CD4-positive, alpha-beta T cell treated with Interleukin-17A for 4 hours (primary cell): ENCODE measurements at regions not wholly inside any gene's neighbourhood (a gene's known extent, or its start where the extent isn't known, plus 50 kb on each side); places are given as distances from the start of the nearest gene placed in this dataset.
"Not testable (repeated sequence)": the region's sequence is repeated elsewhere in the genome, so short reads cannot be mapped to it uniquely, and the experiment has no call there.

Source experiments
- DNase-seq: peaks from one replicate; pipeline ENCODE4 v3.0.0-alpha.2; 2020; ENCODE audit warnings: mixed read lengths

DNA sequence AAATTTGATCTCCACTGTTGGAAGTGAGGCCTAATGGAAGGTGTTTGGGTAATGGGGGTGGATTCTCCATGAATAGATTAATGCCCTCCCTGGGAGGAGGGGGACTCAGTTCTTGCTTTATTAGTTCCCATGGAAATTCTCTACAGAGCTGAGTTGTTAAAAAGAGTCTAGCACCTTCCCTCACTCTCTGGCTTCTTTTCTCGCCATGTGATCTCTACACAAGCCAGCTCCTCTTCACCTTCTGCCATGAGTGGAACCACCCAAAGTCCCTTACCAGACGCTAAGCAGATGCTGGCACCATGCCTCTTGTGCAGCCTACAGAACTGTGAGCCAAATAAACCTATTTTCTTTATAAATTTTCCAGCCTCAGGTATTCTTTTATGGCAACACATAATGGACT lies 465.8 kb upstream of the ANO5 start:
- no peak for DNase-seq

DNA sequence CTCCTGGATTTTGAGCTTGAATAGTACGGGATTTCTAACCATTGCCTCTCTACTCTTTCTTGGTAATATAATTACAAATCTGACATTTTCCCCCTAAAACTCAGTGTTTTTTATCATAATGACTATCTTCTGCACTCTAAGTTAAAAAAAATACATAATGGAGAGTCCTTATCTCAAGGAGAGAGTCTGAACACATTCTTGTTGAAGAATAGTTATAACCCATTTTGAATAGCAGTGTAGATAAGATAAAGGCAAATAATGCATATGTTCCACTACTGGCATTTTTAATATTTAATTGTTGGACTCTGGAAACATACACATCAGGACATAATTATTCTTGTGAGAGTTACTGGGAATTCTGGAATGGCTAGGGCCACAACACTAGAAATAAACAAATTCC lies 456.5 kb upstream of the ANO5 start:
- DNase-seq: no peak

DNA sequence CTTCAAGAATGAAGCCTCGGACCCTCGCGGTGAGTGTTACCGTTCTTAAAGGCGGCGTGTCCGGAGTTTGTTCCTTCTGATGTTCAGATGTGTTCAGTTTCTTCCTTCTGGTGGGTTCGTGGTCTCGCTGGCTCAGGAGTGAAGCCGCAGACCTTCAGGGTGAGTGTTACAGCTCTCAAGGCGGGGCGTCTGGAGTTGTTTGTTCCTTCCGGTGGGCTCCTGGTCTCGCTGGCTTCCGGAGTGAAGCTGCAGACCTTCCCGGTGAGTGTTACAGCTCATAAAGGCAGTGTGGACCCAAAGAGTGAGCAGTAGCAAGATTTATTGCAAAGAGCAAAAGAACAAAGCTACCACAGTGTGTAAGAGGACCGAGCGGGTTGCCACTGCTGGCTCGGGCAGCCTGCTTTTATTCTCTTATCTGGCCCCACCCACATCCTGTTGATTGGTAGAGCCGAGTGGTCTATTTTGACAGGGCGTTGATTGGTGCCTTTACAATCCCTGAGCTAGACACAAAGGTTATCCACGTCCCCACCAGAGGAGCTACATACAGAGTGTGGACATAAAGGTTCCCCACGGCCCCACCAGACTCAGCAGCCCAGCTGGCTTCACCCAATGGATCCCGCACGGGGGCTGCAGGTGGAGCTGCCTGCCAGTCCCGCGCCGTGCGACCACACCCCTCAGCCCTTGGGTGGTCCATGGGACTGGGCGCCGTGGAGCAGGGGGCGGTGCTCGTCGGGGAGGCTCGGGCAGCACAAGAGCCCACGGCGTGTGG lies 440.2 kb upstream of the ANO5 start:
- peak; percentile 3 for DNase-seq

DNA sequence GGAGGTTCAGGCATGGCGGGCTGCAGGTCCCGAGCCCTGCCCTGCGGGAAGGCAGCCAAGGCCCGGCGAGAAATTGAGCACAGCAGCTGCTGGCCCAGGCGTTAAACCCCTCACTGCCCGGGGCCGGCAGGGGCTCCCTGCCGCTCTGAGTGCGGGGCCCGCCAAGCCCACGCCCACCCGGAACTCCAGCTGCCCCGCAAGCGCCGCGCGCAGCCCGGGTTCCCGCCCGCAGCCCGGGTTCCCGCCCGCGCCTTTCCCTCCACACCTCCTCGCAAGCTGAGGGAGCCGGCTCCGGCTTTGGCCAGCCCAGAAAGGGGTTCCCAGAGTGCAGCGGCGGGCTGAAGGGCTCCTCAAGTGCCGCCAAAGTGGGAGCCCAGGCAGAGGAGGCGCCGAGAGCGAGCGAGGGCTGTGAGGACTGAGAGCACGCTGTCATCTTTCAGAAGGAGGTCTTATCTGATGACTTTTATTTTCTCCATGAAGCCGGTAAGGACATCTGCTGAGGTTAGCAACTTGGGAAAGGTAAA lies 439.6 kb upstream of the ANO5 start:
- not testable (repeated sequence) for DNase-seq

DNA sequence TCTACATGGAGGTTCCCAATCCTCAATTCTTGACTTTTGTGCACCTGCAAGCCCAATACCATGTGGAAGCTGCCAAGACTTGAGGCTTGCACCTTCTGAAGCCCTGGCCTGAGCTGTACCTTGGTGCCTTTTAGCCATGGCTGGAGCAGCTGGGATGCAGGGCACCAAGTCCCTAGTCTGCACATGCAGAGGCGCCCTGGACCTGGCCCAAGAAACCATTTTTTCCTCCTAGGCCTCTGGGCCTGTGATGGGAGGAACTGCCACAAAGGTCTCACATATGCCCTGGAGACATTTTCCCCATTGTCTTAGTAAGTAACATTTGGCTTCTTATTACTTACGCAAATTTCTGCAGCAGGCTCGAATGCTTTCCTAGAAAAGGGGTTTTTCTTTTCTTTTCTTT lies 431.9 kb upstream of the ANO5 start:
- no peak for DNase-seq

DNA sequence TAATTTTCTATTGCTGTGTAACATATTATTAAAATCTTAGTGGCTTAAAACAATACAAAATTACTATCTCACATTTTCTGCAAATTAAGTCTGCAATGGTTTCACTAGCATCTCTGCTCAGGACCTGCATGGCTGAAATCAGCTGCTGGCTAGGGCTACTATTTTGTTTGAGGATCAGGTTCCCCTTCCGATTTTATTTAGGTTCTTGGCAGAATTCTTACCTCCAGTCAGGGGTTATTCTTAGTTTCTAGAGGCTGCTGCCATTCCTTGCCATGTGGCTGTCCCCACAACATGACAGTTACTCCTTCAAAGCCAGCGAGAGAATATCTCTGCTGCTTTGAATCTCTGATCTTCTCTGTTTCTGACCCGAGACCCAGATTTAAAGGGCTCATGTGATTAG lies 424.5 kb upstream of the ANO5 start:
- DNase-seq: no peak

DNA sequence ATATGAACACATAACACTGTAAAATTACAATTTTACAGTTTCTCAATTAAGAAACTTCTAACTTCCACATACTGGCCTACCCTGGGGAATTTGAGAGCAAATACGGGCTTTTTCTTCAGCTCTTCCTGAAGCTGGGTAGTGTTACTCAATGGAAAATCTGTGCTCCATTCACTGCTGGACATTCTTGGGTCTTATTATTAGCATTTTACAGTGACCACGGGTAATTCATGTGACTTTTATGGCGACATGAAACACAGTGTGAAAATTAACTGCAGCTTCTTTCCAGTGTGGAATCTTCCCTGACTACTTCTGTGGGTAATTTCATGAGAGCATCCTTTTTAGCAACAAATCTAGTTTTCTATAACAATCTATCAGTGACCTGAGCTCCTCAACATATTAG lies 423.7 kb upstream of the ANO5 start:
- DNase-seq: no peak

DNA sequence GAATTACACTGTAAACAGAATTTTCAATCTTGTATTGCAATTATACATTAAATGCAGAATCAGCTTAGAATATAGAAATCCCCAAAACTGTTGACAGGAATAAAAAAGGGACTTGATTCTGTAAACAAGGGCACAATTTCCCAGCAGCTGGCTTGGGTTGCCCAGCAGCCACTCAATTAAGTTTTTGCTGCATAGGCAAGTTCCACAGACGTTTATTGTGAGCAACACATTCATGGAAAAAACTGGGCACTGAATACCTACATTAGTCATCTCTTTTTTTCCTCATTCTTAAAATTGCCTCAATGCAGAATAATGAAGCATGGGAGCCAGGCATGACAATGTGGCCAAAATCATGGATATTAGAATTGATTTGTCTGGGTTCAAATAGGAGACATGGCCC lies 421.8 kb upstream of the ANO5 start:
- no peak for DNase-seq

DNA sequence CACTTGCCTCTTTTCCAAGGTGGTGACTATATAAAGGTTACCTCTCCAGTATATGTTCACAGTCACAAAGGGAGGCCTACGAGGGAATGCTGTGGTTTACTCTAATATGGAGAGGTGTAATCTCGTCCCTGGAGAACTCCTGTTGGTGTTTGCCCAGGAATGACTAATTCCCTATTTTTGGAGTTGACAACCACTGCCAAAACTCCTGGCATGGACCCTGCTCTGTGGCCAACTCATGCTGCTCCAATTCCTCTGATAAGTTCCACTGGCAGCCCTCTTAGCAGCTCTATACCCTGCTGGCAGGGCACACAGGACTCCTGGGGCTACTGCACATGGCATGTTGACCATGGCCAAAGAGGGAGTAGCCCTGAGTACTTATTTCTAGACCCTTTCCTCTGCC lies 418.7 kb upstream of the ANO5 start:
- no peak for DNase-seq

DNA sequence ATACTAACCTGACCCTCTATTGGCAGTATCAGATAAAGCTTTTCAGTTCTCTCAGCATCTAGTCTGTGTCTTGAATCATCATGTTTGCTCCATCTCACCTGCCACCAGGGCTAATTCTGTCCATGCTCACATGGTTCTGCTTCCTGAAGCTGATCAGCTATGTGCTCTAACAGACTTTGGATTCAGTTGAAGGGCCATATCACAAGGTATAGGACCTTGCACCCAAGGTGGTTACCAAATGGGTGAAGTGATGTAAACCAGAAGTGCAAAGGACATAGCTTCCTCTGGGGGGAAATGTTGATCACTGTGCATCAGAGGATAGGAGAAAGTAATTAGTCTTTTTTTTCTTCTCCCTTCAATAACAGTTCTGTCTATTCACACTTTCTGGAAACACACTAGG lies 417.0 kb upstream of the ANO5 start:
- DNase-seq: no peak

DNA sequence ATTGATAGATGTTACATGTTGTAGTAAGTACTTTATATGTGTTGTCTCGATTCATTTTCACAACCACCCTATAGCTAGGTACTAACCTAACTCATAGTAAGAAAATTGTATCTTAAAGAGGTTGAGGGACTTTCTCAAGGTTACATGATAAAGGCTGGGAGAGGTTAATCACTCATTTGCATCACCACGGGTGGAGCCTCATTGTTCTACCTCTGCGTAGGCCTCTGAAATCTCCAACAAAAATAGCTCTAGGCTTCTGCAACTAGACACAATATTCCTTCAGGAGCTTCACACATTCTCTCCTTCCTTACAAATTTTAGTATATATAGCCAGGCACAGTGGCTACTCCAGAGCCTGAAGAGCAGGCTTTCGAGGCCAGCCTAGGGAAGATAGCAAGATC lies 408.9 kb upstream of the ANO5 start:
- no peak for DNase-seq

DNA sequence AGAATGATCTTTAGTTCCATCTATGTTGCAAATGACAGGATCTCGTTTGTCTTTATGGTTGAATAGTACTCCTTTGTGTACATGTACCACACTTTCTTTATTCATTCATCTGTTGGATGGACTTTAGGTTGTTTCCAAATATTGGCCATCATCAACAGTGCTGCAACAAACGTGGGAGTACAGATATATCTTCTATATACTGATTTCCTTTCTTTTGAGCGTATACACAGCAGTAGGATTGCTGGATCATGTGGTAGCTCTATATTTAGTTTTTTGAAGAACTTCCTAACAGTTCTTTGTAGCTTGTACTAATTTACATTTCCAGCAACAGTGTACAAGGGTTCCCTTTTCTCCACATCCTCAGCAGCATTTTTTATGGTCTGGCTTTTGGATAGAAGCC lies 407.5 kb upstream of the ANO5 start:
- no peak for DNase-seq

DNA sequence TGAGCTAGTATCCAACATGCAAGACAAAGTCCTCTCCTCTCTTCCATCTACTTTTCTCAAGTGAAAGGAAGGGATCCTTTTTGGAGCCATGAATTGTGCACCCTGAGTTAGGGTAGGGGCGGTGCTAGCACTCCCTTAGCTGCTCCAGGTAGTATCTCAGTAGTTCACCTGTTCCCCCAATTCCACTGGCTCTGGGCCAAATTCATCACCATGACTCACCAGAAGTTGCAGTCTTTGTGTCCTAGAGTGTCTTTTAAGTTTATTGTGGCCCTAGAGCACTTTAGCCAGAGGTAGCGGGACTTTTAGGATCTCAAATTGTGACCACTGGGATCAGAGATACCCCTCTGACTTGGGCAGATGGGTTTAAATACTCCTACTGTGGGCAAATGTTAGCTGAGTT lies 398.6 kb upstream of the ANO5 start:
- no peak for DNase-seq

DNA sequence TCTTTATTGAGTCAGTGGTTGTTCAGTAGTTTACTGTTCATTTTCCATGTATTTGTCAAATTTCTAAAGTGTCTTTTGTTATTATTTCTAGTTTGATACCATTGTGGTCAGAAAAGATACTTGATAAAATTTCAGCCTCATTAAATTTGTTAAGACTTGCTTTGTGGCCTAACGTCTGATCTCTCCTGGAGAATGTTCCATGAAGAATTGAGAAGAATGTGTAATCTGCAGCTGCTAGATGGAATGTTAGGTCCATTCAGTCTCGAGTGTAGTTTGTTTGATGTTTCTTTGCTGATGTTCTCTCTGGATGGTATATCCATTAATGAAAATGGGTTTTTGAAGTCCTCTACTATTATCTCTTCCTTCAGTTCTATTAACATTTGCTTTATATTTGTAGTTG lies 394.7 kb upstream of the ANO5 start:
- no peak for DNase-seq

DNA sequence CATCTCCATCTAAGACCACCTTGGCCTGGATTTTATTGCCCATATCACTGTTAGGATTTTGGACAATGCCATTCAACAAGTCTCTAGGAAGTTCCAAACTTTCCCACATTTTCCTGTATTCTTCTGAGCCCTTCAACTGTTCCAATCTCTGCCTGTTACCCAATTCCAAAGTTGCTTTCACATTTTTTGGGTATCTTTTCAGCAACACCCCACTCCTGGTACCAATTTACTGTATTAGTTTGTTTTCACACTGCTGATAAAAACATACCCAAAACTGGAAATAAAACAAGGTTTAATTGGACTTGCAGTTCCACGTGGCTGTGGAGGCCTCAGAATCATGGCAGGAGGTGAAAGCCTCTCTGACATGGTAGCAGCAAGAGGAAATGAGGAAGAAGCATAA lies 388.4 kb upstream of the ANO5 start:
- not testable (repeated sequence) for DNase-seq

DNA sequence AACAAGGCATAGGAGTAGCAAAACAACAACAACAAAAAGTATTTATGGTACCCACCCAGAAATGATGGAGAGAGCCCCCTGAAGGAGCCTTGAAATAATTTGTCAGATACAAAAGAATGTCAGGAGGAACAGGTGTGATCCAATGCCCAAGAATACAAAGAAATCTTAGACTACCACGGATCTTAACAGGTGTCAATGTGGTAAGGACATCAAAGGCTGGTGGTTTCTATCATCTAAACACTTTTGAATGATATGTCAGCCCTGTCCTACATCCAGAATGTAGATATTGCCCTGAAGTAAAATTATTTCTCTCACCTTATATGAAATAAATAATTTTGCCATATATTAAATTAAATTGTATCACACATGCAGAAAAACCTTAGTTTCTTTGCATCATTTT lies 386.4 kb upstream of the ANO5 start:
- DNase-seq: no peak

DNA sequence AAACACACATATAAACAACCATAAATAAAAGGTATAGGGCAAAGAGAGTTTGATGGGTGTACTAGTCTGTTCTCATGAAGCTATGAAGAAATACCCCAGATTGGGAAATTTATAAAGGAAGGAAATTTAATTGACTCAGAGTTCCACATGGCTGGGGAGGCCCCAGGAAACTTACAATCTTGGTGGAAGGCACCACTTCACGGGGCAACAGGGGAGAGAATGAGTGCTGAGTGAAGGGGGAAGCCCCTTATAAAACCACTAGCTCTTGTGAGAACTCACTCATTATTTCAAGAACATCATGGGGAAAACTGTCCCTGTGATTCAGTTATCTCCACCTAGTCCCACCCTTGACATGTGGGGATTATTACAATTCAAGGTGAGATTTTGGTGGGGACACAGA lies 385.9 kb upstream of the ANO5 start:
- no peak for DNase-seq

DNA sequence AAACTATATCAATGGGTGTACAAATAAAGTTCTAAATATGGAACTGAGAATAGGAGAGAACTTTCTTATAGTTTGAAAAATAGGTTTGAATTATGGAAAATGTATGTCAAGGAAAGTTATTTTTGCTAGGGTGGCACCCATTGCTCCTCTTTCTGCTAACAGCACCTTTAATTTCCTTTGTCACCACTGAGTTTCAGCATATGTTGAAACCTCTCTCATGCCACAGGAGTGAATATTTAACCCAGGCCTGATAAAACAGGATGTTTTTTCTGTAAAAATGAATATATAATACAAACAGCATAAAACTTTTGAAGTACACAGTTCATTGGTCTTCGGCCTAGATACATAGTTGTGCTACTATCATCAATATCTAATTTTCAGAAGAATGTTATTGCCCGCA lies 385.5 kb upstream of the ANO5 start:
- DNase-seq: no peak

DNA sequence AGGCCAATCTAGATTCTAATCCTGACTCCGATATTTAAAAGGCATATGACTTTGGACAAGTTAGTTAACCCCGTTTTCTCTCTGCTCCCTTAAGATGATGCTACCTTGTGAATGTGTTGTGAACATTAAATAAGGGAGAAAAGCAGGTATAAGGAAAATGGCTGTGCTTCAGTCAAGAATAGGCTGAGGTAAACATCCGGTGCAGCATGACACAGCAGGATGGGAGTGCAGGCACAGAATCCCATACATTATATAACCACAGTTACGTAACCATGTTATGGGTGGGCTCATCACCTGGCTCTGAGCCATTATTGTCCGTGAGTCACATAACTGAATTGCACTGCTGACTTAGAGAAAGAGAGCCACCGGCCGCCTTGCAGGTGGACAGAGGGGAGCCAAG lies 382.2 kb upstream of the ANO5 start:
- DNase-seq: no peak

DNA sequence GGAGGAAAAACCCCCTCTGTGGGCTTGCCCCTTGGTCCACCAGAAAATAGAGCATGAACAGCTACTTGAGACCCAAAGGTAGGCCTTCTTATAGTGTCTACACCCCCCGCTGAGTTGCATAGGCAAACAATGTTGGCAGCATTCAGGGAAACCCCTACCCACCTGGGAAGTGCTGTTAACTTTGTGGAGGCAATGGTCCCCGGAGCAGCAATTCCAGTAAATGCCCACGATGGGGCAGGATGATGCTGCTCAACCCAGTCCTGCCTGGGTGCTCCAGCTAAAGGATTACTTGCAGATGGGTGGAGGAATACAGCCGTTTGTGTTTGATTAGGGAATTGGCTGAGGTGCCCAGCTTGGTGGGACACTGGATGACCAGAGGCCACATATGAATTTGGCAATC lies 381.3 kb upstream of the ANO5 start:
- no peak for DNase-seq

DNA sequence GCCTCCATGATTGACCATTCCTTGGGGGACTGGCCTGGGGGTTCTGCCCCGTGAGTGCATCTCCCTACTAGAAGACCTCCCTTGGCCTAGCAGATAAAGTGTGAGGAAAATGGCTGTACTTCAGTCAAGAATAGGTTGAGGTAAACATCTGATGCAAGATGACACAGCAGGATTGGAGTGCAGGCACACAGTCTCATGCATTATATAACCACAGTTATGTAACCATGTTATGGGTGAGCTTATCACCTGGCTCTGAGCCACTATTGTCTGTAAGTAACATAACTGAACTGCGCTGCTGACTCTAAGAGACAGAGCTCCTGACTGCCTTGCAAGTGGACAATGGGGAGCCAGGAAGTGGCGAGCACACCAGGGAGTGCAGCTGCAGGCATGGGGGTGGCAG lies 378.7 kb upstream of the ANO5 start:
- no peak for DNase-seq

DNA sequence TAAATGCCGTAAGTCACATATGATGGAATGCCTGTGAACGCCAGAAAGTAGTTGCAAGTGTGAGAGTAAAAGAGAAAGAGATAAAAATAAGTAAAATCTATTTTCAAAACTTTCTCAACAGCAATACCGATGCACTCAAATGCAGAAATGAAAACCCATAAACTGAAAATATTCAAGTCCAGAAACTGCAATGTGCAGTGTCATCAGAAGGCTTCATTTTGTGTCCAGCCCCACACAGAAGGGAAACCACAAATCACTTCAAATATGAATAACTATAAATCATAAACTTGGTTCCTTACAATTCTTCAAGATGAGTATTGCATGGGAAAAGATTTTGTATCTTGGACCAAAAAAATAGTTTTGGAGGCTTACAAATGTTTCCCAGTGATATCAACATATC lies 375.2 kb upstream of the ANO5 start:
- no peak for DNase-seq

DNA sequence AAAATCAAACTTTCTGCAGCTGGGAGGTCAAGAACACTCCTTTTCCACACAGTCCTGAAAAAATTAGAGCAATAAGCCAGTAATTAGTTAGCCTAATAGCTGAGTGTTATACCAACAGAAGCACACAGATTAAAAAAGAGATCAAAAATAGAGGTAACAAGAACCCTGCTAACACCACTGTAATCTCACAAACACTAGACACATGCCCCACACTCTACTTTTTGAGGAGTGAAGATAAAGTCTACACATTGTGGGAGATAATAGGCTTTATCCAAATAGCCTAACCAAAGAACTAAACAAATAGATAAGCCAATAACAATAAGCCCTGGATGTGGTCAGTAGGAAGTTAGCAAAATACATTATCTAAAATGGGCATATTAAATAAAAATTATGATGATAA lies 372.7 kb upstream of the ANO5 start:
- no peak for DNase-seq

DNA sequence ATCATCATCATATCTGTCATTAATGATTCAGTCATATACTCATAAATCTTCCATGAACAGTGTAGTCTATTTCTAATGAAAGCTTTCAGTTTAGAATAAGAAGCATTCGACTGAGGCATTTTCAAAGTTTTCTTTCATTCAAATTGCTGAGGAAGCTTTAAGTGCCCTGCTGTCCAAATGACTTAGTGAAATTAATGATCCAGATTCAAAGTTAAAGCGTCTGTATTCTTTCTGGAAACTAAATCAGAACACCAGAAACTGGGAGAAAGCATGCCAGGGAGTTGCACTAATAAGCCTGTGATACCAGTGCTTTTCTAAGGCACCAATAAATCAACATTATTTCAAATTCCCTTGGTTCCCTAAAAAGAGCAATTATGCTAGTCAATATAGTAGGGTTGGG lies 367.8 kb upstream of the ANO5 start:
- DNase-seq: no peak

DNA sequence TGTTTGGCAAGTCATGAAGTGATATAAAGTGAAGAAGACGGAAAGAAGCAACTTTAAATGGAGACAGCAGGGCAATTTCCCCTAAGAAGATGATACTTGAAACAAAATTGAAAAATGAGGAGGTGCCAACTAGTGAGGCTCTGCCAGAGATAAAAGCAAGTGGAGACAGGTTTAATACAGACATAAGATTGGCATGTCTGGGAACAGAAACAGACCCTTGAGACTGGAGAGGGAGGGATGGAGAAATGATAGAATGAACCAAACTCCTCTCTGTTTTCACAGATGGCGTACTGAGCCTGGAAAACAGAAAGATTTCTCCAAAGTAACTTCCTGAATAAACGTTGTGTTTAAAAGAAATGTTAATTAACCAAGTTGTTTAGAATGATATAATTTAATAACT lies 354.5 kb upstream of the ANO5 start:
- no peak for DNase-seq
